ENCODE measurements at regions not wholly inside any gene's neighbourhood (a gene's known extent, or its start where the extent isn't known, plus 50 kb on each side); places are given as distances from the start of the nearest gene placed in this dataset.
A peak's percentile ranks its signal among the peaks of the same experiment; 100 is the strongest.

- no peak for TF ChIP-seq NFIC (IDR thresholded peaks at IDR 0.05; ENCODE audit: low read depth, low read length)
- no peak for TF ChIP-seq IRF4 (IDR thresholded peaks at IDR 0.05; ENCODE audit: low read depth, low read length)
- no peak for TF ChIP-seq POLR2AphosphoS5 (IDR thresholded peaks at IDR 0.05; ENCODE audit: low read length)
- no peak for TF ChIP-seq ZBTB4 (CRISPR knock-in tag; IDR thresholded peaks at IDR 0.05)
Measured at GRCh38 chr4:4764558-4764905, 94.9 kb upstream of the MSX1 start (continued).

GRCh38 chr4:4763822-4764557 lies 95.5 kb upstream of the MSX1 start:
- WGBS (ENCODE audit: insufficient coverage, insufficient replicate concordance, low lambda C conversion rate, missing lambda C conversion rate): 82% methylated on average over 14 of the region's 14 CpGs
- ChIA-PET POLR2A (interaction anchor here (0.5 kb wide), 1 partner anchor 260 kb away, joined by 3 read pairs; no protein-coding TSS in a partner anchor), SMC1A (ENCODE audit: uncharacterized antibody, unreplicated experiment) (interaction anchor here (0.7 to 1.6 kb wide), 2 partner anchors 32 to 951 kb away, joined by 3 to 4 read pairs; no protein-coding TSS in a partner anchor), CTCF (interaction anchor here (0.6 kb wide), 1 partner anchor 349 kb away, joined by 3 read pairs; no protein-coding TSS in a partner anchor), RAD21 (ENCODE audit: unreplicated experiment) (no interaction called here)
- TF ChIP-seq MLLT1 (IDR thresholded peaks at IDR 0.05) (no peak), BMI1 (IDR thresholded peaks at IDR 0.05; ENCODE audit: borderline replicate concordance) (no peak)
- no peaks in the 10 kb centered on the region for H3K9me3 ChIP-seq (replicated peaks; ENCODE audit: control insufficient read depth, insufficient read depth, low read length)
- intact Hi-C loops (cut with micrococcal nuclease; ENCODE audit: unreplicated experiment): loop anchor here (2.0 kb wide), 1 partner anchor 75 kb away; no protein-coding TSS in a partner anchor
- H3K27ac ChIP-seq (ENCODE audit: control insufficient read depth, insufficient read depth): peak overlapping the region; percentile 60
- H3K4me2 ChIP-seq (ENCODE audit: control insufficient read depth, insufficient read depth): peak overlapping the region; percentile 63; the same call in 1 of the 2 replicates
- H3K9ac ChIP-seq (ENCODE audit: control insufficient read depth, insufficient read depth, low read length): peak overlapping the region; percentile 45; the same call in 1 of the 2 replicates
- in situ Hi-C loops (cut with MboI): loop anchor here (5.0 kb wide), 2 partner anchors 72 to 272 kb away; no protein-coding TSS in a partner anchor
- ATAC-seq (no peak), DNase-seq (ENCODE audit: low read depth, low spot score) (no peak), FAIRE-seq (no peak)
- H3K27me3 ChIP-seq (replicated peaks in 1 of 2; ENCODE audit: control insufficient read depth in 2 of 2, insufficient read depth in 2 of 2, low read length in 1 of 2): no peaks in the 10 kb centered on the region
- H3K4me3 ChIP-seq: peak overlapping the region; percentile 46; the same call in 1 of the 2 replicates
- H3K4me1 ChIP-seq (ENCODE audit: control insufficient read depth, insufficient read depth, low read length): peaks cover 26% of the 10 kb centered on the region
- no peaks in the 10 kb centered on the region for H3K79me2 ChIP-seq (ENCODE audit: control insufficient read depth, insufficient read depth, low read length)
- no peaks in the 10 kb centered on the region for H4K20me1 ChIP-seq (ENCODE audit: control insufficient read depth, insufficient read depth)
- BruUV-seq (replicated peaks): TSS peak; percentile 48
- no peak overlapping the region for H2AFZ ChIP-seq (ENCODE audit: control insufficient read depth, low read depth, low read length)
- no peaks in the 10 kb centered on the region for H3K36me3 ChIP-seq (ENCODE audit: control insufficient read depth in 2 of 2, insufficient read depth in 2 of 2, low read length in 1 of 2)

Data from GM12878 (cell line).